ENCODE measurements at regions not wholly inside any gene's neighbourhood (a gene's known extent, or its start where the extent isn't known, plus 50 kb on each side); places are given as distances from the start of the nearest gene placed in this dataset.

DNA sequence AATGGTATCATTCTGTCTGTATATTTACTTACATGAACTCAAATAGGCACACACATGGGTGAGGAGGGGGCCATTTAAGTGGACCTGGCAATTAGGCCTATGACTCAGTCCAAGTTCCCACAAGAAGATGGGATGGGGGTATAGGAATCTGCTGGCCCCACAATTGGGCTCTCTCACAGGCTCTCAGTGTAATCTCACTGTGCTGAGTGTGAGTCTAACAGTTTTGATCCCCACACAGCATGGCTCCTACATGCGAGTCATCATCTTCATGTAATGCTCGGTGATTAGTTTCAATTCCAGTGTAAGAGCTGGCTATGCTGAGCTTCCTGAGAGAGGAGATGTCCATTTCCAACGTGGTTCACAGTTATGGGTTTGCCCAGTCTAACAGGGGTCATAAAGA, 114.0 kb downstream of the GATA6 start:
- DNase-seq: no peak

DNA sequence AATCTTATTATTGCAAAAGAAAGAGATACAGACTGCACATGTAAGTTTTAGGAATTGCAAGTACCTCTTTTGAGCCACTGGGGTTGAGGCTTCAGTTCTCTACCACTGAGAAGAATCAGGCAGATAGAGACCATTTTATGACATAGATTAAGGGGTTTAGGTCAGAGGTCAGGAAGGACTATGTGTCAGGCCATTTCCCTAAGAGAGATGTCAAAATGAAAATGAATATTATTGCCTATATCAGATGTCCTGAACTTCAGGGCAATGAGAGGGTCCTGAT, 113.7 kb downstream of the GATA6 start:
- no peak for DNase-seq

DNA sequence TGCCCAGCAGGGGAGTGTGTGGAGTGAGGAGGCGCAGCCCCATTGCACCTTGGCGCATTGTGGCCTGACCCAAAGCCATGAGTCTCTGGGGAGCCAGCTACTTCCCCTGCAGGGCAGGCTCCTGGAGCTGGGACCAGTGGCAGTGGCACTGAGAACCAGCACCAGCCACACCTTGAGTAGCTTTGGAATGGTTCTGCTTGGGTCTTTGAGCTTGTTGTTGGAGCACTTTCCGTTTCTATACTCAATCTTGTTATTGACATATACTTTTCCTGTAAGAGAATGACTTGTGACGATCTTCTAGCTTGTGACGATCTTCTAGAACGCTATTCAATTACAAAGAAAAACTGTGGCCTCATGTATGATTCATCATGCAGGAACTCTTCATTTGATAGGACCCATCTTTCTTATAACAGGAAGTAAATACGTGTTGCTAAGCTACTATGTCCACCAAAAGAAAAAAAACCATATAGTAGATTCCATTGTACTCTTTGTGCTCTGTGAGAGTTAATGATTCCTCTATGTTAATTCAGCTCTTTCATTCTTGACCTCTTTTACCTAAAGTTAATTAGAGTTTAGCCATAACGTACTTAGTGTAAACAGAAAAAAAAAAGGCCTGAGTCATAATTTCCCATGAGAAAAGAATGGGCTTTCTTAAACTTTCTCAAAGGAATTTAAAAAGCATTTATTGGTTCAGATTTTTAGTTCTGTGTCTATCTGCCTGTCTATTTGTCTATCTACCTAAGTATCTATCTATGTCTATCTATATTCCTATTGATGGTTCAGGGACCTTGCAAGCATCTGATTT, 113.1 kb downstream of the GATA6 start:
- no peak for DNase-seq

DNA sequence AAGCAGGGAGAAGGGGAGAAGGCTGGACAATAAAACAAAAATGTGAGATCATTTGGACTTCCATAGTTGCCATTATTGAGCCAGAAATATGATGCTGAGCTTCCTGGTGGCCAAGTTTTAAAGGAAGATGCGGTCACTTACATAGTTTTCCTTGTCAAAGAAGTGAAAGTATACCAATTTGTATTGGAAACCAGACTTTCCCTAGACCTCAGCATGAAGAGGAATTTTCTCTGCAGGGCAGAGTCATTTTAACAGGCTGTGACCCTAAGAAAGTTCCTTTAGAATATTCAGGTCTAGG, 111.0 kb downstream of the GATA6 start:
- DNase-seq: no peak

DNA sequence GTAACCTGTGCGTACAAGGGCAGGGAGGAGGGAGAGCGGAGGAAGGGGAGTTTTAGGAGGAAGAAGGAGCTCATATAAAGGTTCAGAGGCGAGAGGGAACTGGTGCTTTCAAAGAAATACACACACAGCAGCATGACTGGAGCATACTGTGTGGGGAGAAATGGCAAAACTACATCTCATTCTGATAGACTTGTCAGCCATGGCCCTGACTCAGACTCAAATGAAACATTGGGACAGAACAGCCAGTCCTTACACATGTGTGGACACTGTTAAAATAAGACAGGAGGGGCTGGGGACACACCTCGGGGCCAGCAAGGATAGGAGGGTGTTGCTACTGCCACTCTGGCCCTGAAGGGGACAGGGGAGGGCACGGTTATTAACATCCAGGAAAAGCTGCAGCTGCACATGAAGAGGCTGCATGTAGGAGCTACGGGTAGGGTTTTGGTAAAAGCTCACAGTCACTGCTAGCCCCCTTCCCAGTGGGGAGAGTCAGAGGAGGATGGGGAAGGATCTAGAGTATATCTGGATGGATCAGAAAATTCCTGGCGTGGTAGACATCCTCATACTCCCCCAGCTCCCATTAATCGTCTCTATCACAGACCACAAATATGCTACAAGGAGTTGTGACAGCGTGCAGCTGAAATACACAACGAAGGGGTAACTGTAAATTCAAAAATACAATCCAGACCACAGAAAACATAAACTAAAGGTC, 110.5 kb downstream of the GATA6 start:
- no peak for DNase-seq

DNA sequence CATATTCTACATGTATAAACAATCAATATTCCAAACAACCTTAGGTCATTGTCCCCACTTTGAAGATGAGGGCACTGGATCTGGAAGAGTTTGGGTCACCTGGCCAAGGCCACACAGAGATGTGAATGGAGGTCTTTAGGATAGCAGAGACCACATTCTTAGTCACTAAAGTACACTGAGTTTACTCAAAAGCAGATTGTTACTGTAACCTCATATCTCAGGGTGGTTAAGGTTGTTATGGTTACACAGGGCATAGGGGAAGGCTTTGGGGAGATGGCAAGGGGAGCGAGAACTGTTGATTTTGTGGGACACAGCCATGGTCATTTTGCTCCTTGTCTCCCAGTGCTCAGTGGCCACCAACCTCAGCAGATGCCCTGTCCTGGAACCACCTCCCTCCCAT, 109.4 kb downstream of the GATA6 start:
- no peak for DNase-seq

DNA sequence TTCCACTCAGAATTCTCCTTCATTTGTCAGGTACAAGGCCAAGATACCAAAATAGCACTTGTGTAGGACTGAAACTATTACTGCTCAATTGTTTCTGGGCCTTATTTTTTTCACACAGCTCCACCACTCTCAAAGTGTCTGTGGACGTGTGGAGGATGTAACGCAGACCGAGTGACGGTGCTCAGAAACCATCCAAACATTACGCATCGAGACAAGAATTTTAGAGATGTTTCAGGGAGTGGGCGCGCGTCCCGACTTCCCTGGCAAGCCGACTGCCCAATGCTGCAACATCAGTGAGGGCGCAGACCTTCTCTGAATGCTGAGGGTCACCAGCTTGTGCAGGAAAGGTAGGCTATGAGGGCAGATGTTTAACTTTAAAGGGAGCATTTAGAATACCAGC, 108.4 kb downstream of the GATA6 start:
- no peak for DNase-seq

DNA sequence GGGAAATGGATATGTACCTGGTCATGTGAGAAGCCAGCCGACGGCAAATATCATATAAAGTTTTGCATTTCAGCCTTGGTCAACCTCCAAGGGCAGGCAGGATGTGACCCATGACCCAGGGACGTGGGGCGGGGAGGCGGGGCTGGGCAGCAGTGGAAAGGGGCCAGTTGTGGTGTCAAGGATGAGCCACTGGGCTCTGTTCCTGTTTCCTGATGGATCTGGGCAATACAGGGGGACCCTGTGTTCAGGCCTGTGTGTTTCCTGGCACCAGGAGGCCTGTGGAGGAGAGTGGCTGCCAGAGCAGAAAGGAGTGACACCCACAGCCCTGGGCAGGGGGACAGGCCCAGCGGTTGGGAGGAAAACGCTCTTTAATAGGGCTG, 106.9 kb downstream of the GATA6 start:
- DNase-seq: no peak

DNA sequence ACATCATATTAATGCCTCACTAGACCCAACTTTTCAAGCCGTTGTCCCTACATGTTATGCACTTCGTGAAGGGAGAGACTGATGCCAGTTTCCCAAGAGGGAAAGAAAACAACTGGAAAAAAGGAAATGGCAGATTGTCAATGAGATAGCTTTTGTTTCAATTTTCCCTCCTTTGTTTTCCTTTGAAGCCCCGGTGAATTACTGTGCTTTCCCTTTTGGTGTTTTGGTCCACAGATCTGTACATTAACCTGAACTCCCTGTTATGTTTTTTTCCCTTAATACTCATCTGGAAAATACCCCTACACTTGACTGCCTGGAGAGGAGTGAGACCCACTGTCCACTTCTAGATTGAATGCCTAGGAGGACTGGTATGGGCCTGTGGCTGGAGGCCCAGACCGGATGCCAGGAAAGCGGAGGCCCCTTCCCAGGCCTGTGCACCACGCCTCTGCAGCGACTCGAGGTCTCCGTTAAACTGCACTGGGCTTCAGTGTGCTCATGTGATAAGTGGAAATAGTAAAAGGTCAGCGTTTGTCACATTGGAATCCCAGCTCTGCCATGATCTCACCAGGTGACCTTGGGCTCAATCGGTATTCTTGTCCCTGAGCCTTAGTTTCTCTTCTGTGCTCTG, 106.4 kb downstream of the GATA6 start:
- DNase-seq: no peak

DNA sequence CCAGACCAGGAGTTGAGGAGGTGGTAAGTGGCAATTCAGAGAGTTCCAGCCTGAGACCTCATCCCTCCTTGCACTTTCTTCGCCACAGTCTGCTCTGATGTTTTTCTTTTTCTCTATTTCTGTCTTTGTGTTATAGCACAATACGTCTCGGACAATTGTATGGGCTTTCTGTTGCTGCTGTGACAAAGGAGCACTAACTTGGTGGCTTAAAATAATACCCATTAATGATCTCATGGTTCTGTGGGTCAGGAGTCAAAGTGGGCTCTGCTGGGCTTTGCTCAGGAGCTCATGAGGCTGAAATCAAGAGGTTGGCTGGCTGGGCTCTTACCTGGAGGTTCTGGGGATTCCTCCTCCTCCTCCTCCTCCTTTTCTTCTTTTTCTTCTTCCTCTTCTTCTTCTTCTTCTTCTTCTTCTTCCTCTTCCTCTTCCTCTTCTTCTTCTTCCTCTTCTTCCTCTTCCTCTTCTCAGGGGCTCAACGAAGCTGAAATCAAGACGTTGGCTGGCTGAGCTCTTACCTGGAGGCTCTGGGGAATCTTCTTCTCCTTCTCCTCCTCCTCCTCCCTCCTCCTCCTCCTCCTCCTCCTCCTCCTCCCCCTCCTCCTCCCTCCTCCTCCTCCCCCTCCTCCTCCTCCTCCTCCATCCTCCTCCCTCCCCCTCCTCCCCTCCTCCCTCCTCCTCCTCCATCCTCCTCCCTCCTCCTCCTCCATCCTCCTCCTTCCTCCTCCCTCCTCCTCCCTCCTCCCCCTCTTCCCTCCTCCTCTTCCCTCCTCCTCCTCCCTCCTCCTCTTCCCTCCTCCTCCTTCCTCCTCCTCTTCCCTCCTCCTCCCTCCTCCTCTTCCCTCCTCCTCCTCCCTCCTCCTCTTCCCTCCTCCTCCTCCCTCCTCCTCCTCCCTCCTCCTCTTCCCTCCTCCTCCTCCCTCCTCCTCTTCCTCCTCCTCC, 104.0 kb downstream of the GATA6 start:
- DNase-seq: no peak

DNA sequence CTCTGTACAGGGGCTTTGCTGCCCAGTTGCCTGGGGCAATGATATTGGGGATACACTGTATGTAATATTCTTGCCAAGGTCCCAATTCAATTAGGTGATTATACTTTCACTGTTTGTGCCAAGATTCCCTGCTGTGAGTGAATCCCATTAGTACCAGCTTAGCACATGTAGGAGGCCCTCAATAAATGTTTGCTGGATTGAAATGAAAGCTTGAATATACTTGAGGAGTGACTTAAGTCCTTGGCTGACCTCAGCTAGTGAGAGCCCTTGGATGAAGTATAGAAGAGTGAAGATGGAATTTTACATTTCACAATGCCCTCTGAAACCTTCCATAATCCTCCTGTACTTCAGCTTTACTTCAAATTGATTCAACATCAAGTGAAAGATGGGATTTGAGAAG, 102.9 kb downstream of the GATA6 start:
- DNase-seq: no peak

DNA sequence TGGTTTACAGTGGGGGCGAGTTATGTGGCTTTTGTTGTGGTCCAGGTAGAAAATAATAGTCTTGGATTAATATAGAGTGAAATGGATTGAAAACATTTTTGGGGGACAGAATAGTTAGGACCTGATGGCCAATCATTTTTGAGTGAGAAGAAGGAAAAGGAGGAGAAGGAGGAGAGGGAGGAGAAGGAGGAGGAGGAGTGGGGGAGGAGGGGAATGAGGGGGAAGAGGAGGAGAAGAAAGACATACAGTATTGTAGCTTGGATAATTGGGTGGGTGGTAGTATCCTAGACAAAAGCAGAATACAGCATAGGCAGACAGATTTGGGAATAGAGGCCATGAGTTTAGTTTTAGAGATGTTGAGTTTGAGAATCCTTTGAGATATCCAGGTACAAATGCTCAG, 101.6 kb downstream of the GATA6 start:
- no peak for DNase-seq

DNA sequence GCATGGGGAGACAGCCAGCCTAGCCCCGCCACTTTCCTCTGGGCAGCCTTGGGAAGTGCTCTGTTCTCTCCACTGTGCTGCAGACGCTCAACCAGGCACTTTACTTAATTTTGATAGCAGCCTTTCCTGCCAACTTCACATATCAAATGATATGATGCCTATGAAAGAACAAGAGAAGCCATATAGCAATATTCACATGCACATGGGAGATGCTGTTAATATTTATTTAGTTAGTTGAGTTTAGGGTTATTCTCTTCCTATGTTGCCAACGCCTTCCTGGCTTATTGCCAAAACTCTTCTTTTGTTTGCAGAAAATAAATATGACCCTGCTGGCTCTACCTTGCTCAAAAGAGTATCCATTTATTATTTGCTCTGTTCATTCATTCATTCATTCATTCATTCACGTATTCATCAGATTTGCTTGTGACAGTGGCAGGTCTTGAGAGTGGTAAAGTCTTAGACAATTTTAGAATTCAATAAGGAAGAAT, 99.3 kb downstream of the GATA6 start:
- DNase-seq: no peak

DNA sequence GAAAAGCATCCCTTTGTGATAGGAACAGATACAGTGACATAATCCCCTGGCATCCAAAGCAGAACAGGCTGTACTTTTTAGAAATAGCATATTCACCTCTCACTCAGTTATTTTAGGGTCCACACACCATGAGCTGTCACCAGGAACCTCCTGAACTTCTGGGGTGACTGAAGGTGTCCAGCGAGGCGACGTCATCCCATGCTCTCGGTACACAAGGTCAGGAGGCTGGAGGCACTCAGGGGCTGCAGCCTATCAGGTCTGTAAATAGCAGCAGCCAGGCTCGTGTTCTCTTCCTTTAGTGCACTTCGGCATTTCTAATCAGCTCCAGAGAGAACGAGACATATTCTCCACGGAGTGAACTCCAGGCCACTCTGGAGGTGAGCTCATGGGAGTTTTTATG, 98.3 kb downstream of the GATA6 start:
- DNase-seq: no peak

DNA sequence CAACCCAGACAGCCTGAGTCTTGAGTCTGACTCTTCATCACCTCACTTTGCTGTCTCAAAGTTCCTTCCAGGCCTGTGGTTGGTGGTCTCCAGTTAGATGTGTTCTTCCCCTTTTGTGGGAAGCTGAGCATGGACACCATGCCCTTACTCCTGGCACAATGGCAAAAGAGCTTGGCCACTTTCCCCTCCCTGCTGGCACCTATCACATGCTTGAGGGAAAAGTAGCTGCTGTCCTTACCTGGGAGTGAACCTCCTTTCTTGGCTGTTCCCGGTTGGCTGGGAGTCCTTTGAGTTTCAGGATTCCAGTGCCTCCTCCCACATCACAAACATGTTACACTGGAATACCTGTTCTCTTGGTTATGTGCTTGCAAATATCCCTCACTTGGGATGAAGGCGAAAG, 97.8 kb downstream of the GATA6 start:
- no peak for DNase-seq

DNA sequence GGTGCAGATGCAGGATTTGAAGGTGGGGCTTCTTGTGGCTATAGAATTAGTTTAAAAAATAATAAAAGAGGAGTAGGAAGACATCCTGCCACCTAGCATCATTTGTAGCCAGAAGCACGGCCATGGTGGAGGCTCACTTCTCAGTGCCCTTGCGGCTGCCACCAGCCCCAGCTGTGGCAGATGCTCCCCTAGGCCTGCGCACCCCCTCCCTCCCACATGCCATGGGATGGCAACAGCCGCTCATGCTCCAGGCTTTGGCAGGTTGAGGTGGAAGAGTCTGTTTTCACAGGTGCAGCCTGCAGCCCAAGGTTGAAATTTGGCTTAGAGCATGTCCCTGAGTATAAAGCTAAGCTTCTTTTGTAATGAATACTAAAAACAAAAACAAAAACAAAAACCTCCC, 96.4 kb downstream of the GATA6 start:
- DNase-seq: no peak

DNA sequence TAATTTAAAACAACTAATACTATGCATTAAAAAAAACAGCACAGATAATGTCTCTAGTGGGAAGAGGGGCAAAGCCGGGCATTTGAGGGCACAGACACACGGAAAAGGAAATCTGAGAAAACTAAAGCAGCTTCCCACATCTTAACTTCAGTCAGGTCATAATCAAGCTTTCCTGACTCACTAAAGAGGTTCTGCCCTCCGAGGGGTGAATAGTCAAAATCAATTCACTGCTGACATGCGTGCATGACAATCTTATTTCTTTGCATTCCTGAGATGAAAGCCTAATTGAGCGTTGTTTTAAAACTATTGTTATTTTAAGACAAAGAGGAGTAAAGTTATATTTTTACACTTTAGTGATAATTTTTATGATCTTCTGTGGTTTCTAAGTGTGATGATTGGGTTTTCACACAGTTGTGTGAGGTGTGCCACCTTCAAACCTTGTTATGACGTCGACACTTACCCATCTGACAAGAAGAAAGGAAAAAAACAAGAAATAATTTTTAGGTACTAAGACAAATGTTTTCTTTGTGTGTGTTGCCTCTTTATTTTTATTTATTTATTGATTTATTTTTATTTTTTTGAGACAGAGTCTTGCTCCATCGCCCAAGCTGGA, 90.9 kb downstream of the GATA6 start:
- DNase-seq: no peak

DNA sequence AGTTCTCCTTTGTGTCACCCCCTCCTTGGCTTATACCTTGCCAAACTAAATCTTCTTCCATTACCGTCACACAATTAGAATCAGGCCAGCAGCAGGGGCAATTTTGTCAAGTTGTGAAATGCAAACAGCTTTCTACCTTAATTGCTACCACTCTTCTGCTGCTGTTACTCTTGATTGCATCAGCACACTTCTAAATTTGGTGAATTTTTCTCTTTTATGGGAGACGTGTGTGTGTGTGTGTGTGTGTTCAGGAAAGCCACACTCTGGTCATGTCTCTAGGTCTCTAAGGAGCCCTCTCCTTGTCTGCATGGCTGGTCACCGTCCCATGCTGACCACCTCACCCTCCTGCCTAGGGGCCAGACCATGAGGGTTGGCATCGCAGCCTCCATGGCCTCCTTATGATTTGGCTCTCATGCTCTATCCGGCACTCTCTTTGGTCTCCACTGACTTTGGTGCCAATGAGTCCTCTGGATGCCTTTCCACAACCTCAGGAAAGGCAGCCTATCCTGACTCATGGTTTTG, 87.7 kb downstream of the GATA6 start:
- no peak for DNase-seq

DNA sequence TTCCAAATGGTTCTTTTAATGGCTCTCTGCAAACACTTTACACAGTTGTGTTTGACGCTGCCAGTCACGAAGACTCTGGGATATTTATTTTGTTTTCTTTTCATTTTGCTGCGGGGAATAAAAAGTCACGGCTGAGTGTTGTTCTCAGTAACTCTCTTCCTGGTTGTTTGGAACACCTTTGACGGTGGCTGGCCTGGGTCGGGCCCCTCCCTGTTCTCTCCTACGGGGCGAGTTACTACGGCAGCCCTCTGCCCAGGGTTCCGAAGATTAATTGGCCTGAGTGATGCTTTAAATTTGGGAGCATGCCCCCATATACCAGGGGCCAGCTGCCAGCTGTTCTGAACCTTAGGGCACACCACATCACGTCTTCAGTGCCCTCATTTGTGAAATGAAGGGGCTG, 84.7 kb downstream of the GATA6 start:
- no peak for DNase-seq

DNA sequence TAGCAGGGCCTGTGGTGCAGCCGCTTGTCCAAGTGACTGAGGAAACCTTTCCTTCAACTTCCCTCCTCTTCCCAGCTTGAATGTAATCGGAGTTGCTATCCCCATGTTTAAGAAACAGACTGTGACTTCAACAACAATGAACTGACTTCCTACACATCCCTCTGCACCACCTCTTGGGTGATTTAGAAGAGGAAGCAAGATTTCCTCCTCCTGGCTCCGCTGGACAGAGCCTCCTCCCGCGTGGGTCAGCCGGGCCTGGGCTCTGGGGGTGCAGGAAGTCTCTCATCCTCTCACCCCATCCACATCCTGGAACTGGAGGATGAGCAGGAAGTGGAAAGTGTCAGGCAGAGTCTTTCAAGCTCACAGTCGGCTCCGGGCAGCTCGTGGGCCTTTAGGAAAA, 84.3 kb downstream of the GATA6 start:
- no peak for DNase-seq

DNA sequence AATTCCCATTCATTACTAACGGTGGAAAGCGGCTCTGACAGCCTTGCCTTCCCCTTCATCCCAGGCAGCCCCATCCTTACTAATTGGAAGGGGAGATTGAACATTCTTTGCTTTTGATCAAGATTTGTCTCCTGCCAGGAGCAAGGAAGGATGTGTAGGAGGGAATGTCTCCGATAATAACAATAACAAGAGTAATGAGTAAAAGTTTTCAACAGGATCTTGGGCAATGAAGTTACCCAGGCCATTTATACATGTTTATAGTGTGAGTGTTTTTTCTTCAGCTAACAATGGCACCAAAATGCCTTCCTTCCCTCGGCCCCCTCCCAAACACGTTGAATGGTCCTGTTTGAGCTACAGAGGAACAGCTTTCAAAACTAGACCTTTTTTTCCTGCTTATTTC, 83.8 kb downstream of the GATA6 start:
- no peak for DNase-seq

All from right forelimb (tissue), 1 donor.